ENCODE measurements at regions not wholly inside any gene's neighbourhood (a gene's known extent, or its start where the extent isn't known, plus 50 kb on each side); places are given as distances from the start of the nearest gene placed in this dataset.

GRCh38 chr10:28796606-28797512, 119.5 kb downstream of the BAMBI start:
- Mint-ChIP-seq H3K27ac (no peak overlapping the region), H3K36me3 (ENCODE audit: low read depth) (no peaks in the 10 kb centered on the region; the same call in 1 of the 2 replicates), H3K27me3 (ENCODE audit: insufficient read depth) (peaks cover 15% of the 10 kb centered on the region), H3K9me3 (no peaks in the 10 kb centered on the region), H3K4me1 (ENCODE audit: low read depth) (no peaks in the 10 kb centered on the region), H3K4me3 (no peak overlapping the region)
- TF ChIP-seq CTCF (IDR thresholded peaks at IDR 0.05) = no peak
- no peak for DNase-seq

GRCh38 chr10:28797904-28798371, 120.6 kb downstream of the BAMBI start:
- Mint-ChIP-seq H3K9me3 (no peaks in the 10 kb centered on the region), H3K27ac (no peak overlapping the region), H3K27me3 (ENCODE audit: insufficient read depth) (peaks cover 11% of the 10 kb centered on the region), H3K36me3 (ENCODE audit: low read depth) (no peaks in the 10 kb centered on the region; the same call in 1 of the 2 replicates), H3K4me3 (no peak overlapping the region), H3K4me1 (ENCODE audit: low read depth) (no peaks in the 10 kb centered on the region)
- no peak for DNase-seq
- TF ChIP-seq CTCF (IDR thresholded peaks at IDR 0.05) = no peak

- no peaks in the 10 kb centered on the region for H3K9me3 Mint-ChIP-seq
- H3K4me3 Mint-ChIP-seq = no peak overlapping the region
- peaks cover 11% of the 10 kb centered on the region for H3K27me3 Mint-ChIP-seq (ENCODE audit: insufficient read depth)
- H3K27ac Mint-ChIP-seq = no peak overlapping the region
- no peaks in the 10 kb centered on the region for H3K4me1 Mint-ChIP-seq (ENCODE audit: low read depth)
- DNase-seq = no peak
- no peaks in the 10 kb centered on the region; the same call in 1 of the 2 replicates for H3K36me3 Mint-ChIP-seq (ENCODE audit: low read depth)
- no peak for TF ChIP-seq CTCF (IDR thresholded peaks at IDR 0.05)
Measured at GRCh38 chr10:28798428-28798955, 121.2 kb downstream of the BAMBI start.

GRCh38 chr10:28798964-28799363, 121.6 kb downstream of the BAMBI start:
- DNase-seq = no peak
- no peaks in the 10 kb centered on the region for H3K9me3 Mint-ChIP-seq
- no peaks in the 10 kb centered on the region; the same call in 1 of the 2 replicates for H3K36me3 Mint-ChIP-seq (ENCODE audit: low read depth)
- H3K4me3 Mint-ChIP-seq = no peak overlapping the region
- no peak for TF ChIP-seq CTCF (IDR thresholded peaks at IDR 0.05)
- peaks cover 11% of the 10 kb centered on the region for H3K27me3 Mint-ChIP-seq (ENCODE audit: insufficient read depth)
- no peaks in the 10 kb centered on the region for H3K4me1 Mint-ChIP-seq (ENCODE audit: low read depth)
- H3K27ac Mint-ChIP-seq = no peak overlapping the region

GRCh38 chr10:28800144-28800543, 122.8 kb downstream of the BAMBI start:
- Mint-ChIP-seq H3K27me3 (ENCODE audit: insufficient read depth) (peaks cover 11% of the 10 kb centered on the region), H3K9me3 (no peaks in the 10 kb centered on the region), H3K4me3 (no peak overlapping the region), H3K27ac (no peak overlapping the region), H3K4me1 (ENCODE audit: low read depth) (no peaks in the 10 kb centered on the region), H3K36me3 (ENCODE audit: low read depth) (no peaks in the 10 kb centered on the region; the same call in 1 of the 2 replicates)
- no peak for DNase-seq
- no peak for TF ChIP-seq CTCF (IDR thresholded peaks at IDR 0.05)

Measured in HFFc6 (cell line).